Liver (tissue), 3 donors: ENCODE measurements at regions not wholly inside any gene's neighbourhood (a gene's known extent, or its start where the extent isn't known, plus 50 kb on each side); places are given as distances from the start of the nearest gene placed in this dataset.

Experiments used
- ATF3 ChIP-seq: IDR thresholded peaks from 2 replicates; pipeline ENCODE4 v1.6.1; 2016; ENCODE audit warnings: antibody characterized with exemption
- CTCF ChIP-seq: fragments of 150-350 bp; IDR thresholded peaks from 2 replicates; pipeline ENCODE4 v1.5.1; 2017; ENCODE audit warnings: improper control_type of control experiment, low read depth, low read length; ENCODE audit not compliant: missing input control
- EGR1 ChIP-seq, 2 donors: IDR thresholded peaks; 2 replicates each; pipeline ENCODE4 v1.6.1; 2016 to 2018; ENCODE audit warnings: antibody characterized with exemption in 2 of 2, low read depth in 2 of 2
- GABPA ChIP-seq, 2 donors: IDR thresholded peaks in 1 of 2; conservative IDR thresholded peaks in 1 of 2; 2 replicates each; pipeline ENCODE4 v1.6.1; 2016; ENCODE audit warnings: antibody characterized with exemption in 2 of 2, mild to moderate bottlenecking in 1 of 2, moderate library complexity in 1 of 2
- MAX ChIP-seq: IDR thresholded peaks from 2 replicates; pipeline ENCODE4 v1.6.1; 2016; ENCODE audit warnings: antibody characterized with exemption
- RAD21 ChIP-seq, 2 donors: IDR thresholded peaks; 2 replicates each; pipeline ENCODE4 v1.6.1; 2016; ENCODE audit warnings: antibody characterized with exemption in 2 of 2, mild to moderate bottlenecking in 2 of 2
- REST ChIP-seq: IDR thresholded peaks from 2 replicates; pipeline ENCODE4 v1.6.1; 2016; ENCODE audit warnings: antibody characterized with exemption, mild to moderate bottlenecking
- RXRA ChIP-seq, 2 donors: IDR thresholded peaks; 2 replicates each; pipeline ENCODE4 v1.6.1; 2017 to 2018; ENCODE audit warnings: antibody characterized with exemption in 2 of 2, mild to moderate bottlenecking in 1 of 2
- SP1 ChIP-seq: IDR thresholded peaks from 2 replicates; pipeline ENCODE4 v1.6.1; 2018; ENCODE audit warnings: antibody characterized with exemption, mild to moderate bottlenecking
- YY1 ChIP-seq: IDR thresholded peaks from 2 replicates; pipeline ENCODE4 v1.6.1; 2016; ENCODE audit warnings: antibody characterized with exemption, mild to moderate bottlenecking
- donor health status: healthy.
- donor health status: healthy.

- TF ChIP-seq EGR1 (IDR thresholded peaks at IDR 0.05; ENCODE audit: low read depth in 2 of 2) (no peak), CTCF (no peak), SP1 (no peak), RAD21 (IDR thresholded peaks at IDR 0.05) (no peak), REST (no peak), ATF3 (no peak), MAX (no peak), RXRA (IDR thresholded peaks at IDR 0.05) (no peak), GABPA (IDR thresholded peaks at IDR 0.05 in 1 of 2, conservative IDR thresholded peaks at IDR 0.05 in 1 of 2) (no peak), YY1 (no peak)
These were observed 1678.2 kb downstream of the ARAP2 start for GRCh38 chr4:34566091-34566490.
